Fibroblast of skin of left quadriceps (primary cell): ENCODE measurements at regions not wholly inside any gene's neighbourhood (a gene's known extent, or its start where the extent isn't known, plus 50 kb on each side); places are given as distances from the start of the nearest gene placed in this dataset.
A peak's percentile ranks its signal among the peaks of the same experiment; 100 is the strongest.
"Not testable (repeated sequence)": the region's sequence is repeated elsewhere in the genome, so short reads cannot be mapped to it uniquely, and the experiment has no call there.

Experiments used
- DNase-seq, 2 experiments: peaks; one replicate each; pipeline ENCODE4 v3.0.0-alpha.2; 2013; ENCODE audit warnings: low read depth in 2 of 2

GRCh38 chr1:20432341-20432740 is 53.7 kb downstream of the CAMK2N1 start:
- no peak for DNase-seq

- no peak for DNase-seq
Observed at GRCh38 chr1:20431176-20431460, 54.9 kb downstream of the CAMK2N1 start.

GRCh38 chr1:20430355-20431175 is 55.4 kb downstream of the CAMK2N1 start:
- DNase-seq: no peak

GRCh38 chr1:20429296-20429695 is 56.7 kb downstream of the CAMK2N1 start:
- no peak for DNase-seq

- no peak for DNase-seq
Observed at GRCh38 chr1:20428841-20429240, 57.2 kb downstream of the CAMK2N1 start.

GRCh38 chr1:20426923-20427322 is 59.1 kb downstream of the CAMK2N1 start:
- peak; percentile 78 to 81 for DNase-seq

GRCh38 chr1:20426371-20426770 is 59.6 kb downstream of the CAMK2N1 start:
- DNase-seq: no peak

GRCh38 chr1:20425622-20426021 is 60.4 kb downstream of the CAMK2N1 start:
- no peak for DNase-seq

- DNase-seq: no peak
Observed at GRCh38 chr1:20423169-20423795, 62.7 kb downstream of the CAMK2N1 start.

GRCh38 chr1:20421441-20421840 is 64.6 kb downstream of the CAMK2N1 start:
- DNase-seq: no peak

- no peak for DNase-seq
Observed at GRCh38 chr1:20417581-20417980, 68.4 kb downstream of the CAMK2N1 start.

- no peak for DNase-seq
Observed at GRCh38 chr1:20416706-20417105, 69.3 kb downstream of the CAMK2N1 start.

GRCh38 chr1:20413776-20414140 is 72.3 kb downstream of the CAMK2N1 start:
- no peak for DNase-seq

- DNase-seq: no peak
Observed at GRCh38 chr1:20413136-20413775, 72.8 kb downstream of the CAMK2N1 start.

GRCh38 chr1:20411196-20411980 is 74.6 kb downstream of the CAMK2N1 start:
- peak; percentile 77 to 81 for DNase-seq

- DNase-seq: no peak
Observed at GRCh38 chr1:20410503-20410902, 75.5 kb downstream of the CAMK2N1 start.

GRCh38 chr1:20409971-20410370 is 76.0 kb downstream of the CAMK2N1 start:
- no peak for DNase-seq

GRCh38 chr1:20409012-20409411 is 77.0 kb downstream of the CAMK2N1 start:
- no peak for DNase-seq

- DNase-seq: not testable (repeated sequence)
Observed at GRCh38 chr1:20408133-20408650, 77.8 kb downstream of the CAMK2N1 start.

- DNase-seq: peak; percentile 97 to 98
Observed at GRCh38 chr1:20405893-20406604, 80.0 kb downstream of the CAMK2N1 start.

- no peak for DNase-seq
Observed at GRCh38 chr1:20405051-20405754, 80.8 kb downstream of the CAMK2N1 start.
